K562 (cell line): ENCODE measurements at regions not wholly inside any gene's neighbourhood (a gene's known extent, or its start where the extent isn't known, plus 50 kb on each side); places are given as distances from the start of the nearest gene placed in this dataset.

Experiments used
- ATAC-seq: fragments of 200-7000 bp; cut with Tn5 transposase; 3 replicates; pipeline ENCODE4 v1.9.1; 2020; ENCODE audit warnings: moderate library complexity
- BruUV-seq: library from RNA; stranded (reverse); fragments of 400-500 nt; replicated peaks from 2 replicates; lab custom pipeline; 2021; lab: Mats Ljungman, UMichigan
- CTCF ChIA-PET: fragments of 300-600 bp; formaldehyde crosslinking; extraction: SDS; loops from one replicate; lab custom pipeline; 2021; ENCODE audit warnings: low intra/inter-chr PET ratio; lab: Yijun Ruan, JAX
- POLR2A ChIA-PET: fragments of 300-600, 350-650 bp; sonication (Branson Sonifier 250); formaldehyde crosslinking; extraction: SDS; loops from one replicate; lab custom pipeline; 2021; ENCODE audit warnings: antibody characterized with exemption, inconsistent platforms; lab: Yijun Ruan, JAX
- DNase-seq, 4 experiments: peaks; one replicate each; pipeline versions ENCODE4 v3.0.0 to v3.0.0-alpha.2; 2011 to 2018; ENCODE audit warnings: low spot score in 3 of 4, mixed read lengths in 3 of 4; ENCODE audit errors: extremely low read depth in 1 of 4
- FAIRE-seq: peaks from 2 replicates; lab custom pipeline; 2011; peaks lifted over from hg19 to GRCh38; lab: Jason Lieb, UNC
- H2AFZ ChIP-seq: 2 replicates; pipeline ENCODE4 v1.6.0; 2011; ENCODE audit warnings: low read depth, low read length, control low read depth, inconsistent platforms
- H3K27ac ChIP-seq: fragments of 200-600 bp; 3 replicates; pipeline ENCODE4 v1.8.0; 2011; ENCODE audit warnings: low read depth, mild to moderate bottlenecking, control low read depth, inconsistent platforms, low read length, moderate library complexity, mixed read lengths; ENCODE audit errors: extremely low read depth
- H3K27me3 ChIP-seq, 2 experiments: fragments of 300-600 bp in 1 of 2; 2 replicates in 1 of 2; 3 replicates in 1 of 2; pipeline versions ENCODE4 v1.6.0 to v1.8.0; 2011; ENCODE audit warnings: inconsistent platforms in 2 of 2, low read length in 2 of 2, mild to moderate bottlenecking in 1 of 2, mixed read lengths in 1 of 2, moderate library complexity in 1 of 2; ENCODE audit not compliant: control insufficient read depth in 2 of 2, insufficient read depth in 2 of 2
- H3K36me3 ChIP-seq: fragments of 300-600 bp; 3 replicates; pipeline ENCODE4 v1.8.0; 2011; ENCODE audit warnings: mild to moderate bottlenecking, low read length, inconsistent platforms; ENCODE audit not compliant: control insufficient read depth, insufficient read depth
- H3K4me1 ChIP-seq, 2 experiments: fragments of 200-600 bp in 1 of 2; replicated peaks in 1 of 2; 2 replicates in 1 of 2; 3 replicates in 1 of 2; pipeline versions ENCODE4 v1.5.1 to v1.8.0; 2011; ENCODE audit warnings: inconsistent platforms in 2 of 2, low read length in 2 of 2, mild to moderate bottlenecking in 1 of 2, mixed read lengths in 1 of 2, moderate library complexity in 1 of 2; ENCODE audit not compliant: control insufficient read depth in 2 of 2, insufficient read depth in 2 of 2
- H3K4me2 ChIP-seq: 2 replicates; pipeline ENCODE4 v1.6.1; 2011; ENCODE audit warnings: low read length, control low read depth, inconsistent platforms, mixed read lengths; ENCODE audit not compliant: insufficient read depth
- H3K4me3 ChIP-seq: fragments of 200-600 bp; sonication (generic), shearing (Covaris generic); 2 replicates; pipeline ENCODE4 v1.5.1; 2016; ENCODE audit warnings: control low read depth, inconsistent platforms
- H3K79me2 ChIP-seq: fragments of 200-600 bp; 3 replicates; pipeline ENCODE4 v1.8.0; 2011; ENCODE audit warnings: low read length, inconsistent platforms; ENCODE audit not compliant: control insufficient read depth, insufficient read depth
- H3K9ac ChIP-seq, 2 experiments: 2 replicates each; pipeline versions ENCODE4 v1.6.0 to v1.6.1; 2011; ENCODE audit warnings: low read depth in 2 of 2, low read length in 2 of 2, control low read depth in 1 of 2, inconsistent platforms in 1 of 2, mild to moderate bottlenecking in 1 of 2, mixed read lengths in 1 of 2; ENCODE audit not compliant: insufficient read depth in 1 of 2
- H3K9me1 ChIP-seq: one replicate; pipeline ENCODE4 v1.6.0; 2011; ENCODE audit warnings: inconsistent platforms, mild to moderate bottlenecking, low read length, moderate library complexity; ENCODE audit not compliant: control insufficient read depth, insufficient read depth
- H3K9me3 ChIP-seq: replicated peaks from 2 replicates; pipeline ENCODE4 v1.5.1; 2011; ENCODE audit warnings: low read depth, low read length, inconsistent platforms; ENCODE audit not compliant: control insufficient read depth, insufficient read depth
- H4K20me1 ChIP-seq: replicated peaks from 2 replicates; pipeline ENCODE4 v1.6.1; 2011; ENCODE audit warnings: low read length, inconsistent platforms, mixed read lengths; ENCODE audit not compliant: control insufficient read depth, insufficient read depth
- ESRRA ChIP-seq: fragments of 450-650 bp; IDR thresholded peaks from 2 replicates; pipeline ENCODE4 v1.6.1; 2014; ENCODE audit warnings: low read depth, mild to moderate bottlenecking, moderate library complexity, borderline replicate concordance
- ETV5 ChIP-seq: sonication (generic); formaldehyde crosslinking; IDR thresholded peaks from 2 replicates; pipeline ENCODE4 v1.4.0; 2020; ENCODE audit warnings: low read depth, mild to moderate bottlenecking, missing genetic modification reagents
- FOXK1 ChIP-seq: sonication (generic); formaldehyde crosslinking; IDR thresholded peaks from 2 replicates; pipeline ENCODE4 v1.8.0; 2022; ENCODE audit warnings: missing genetic modification reagents, mild to moderate bottlenecking, borderline replicate concordance
- POLR2G ChIP-seq: fragments of 200-400 bp; formaldehyde crosslinking; IDR thresholded peaks from 2 replicates; pipeline ENCODE4 v1.6.1; 2017; ENCODE audit warnings: low read depth, mild to moderate bottlenecking, antibody characterized with exemption, low read length, moderate library complexity
- RB1 ChIP-seq: fragments of 450-650 bp; IDR thresholded peaks from 2 replicates; pipeline ENCODE4 v1.6.1; 2017; ENCODE audit warnings: low read depth, mild to moderate bottlenecking
- RBM15 ChIP-seq: fragments of 200-400 bp; formaldehyde crosslinking; IDR thresholded peaks from 2 replicates; pipeline ENCODE4 v1.6.1; 2018; ENCODE audit warnings: mild to moderate bottlenecking, low read length, moderate library complexity; ENCODE audit not compliant: insufficient read depth
- RBM39 ChIP-seq: fragments of 200-400 bp; formaldehyde crosslinking; optimal IDR thresholded peaks from 2 replicates; pipeline ENCODE3; 2018; ENCODE audit warnings: low read depth, low read length
- TCF7L2 ChIP-seq: fragments of 150-350 bp; IDR thresholded peaks from 2 replicates; pipeline ENCODE4 v1.6.1; 2016; ENCODE audit warnings: low read depth, mild to moderate bottlenecking, low read length, moderate library complexity
- TSC22D4 ChIP-seq: fragments of 450-650 bp; IDR thresholded peaks from 2 replicates; pipeline ENCODE4 v1.6.1; 2016; ENCODE audit warnings: missing genetic modification characterization, missing biosample characterization, control low read depth
- XRCC5 ChIP-seq: fragments of 200-400 bp; formaldehyde crosslinking; IDR thresholded peaks from 2 replicates; pipeline ENCODE4 v1.6.1; 2017; ENCODE audit warnings: low read depth, mild to moderate bottlenecking, low read length
- ZNF717 ChIP-seq: fragments of 250-450 bp; sonication (Bioruptor Pico); IDR thresholded peaks from 2 replicates; pipeline ENCODE4 v1.5.0; 2021
- ZNF79 ChIP-seq: fragments of 250-450 bp; sonication (Bioruptor Pico); IDR thresholded peaks from 2 replicates; pipeline ENCODE4 v1.4.0; 2020; ENCODE audit warnings: low read depth, mild to moderate bottlenecking, moderate library complexity
- WGBS: fragments of 100-300 bp; shearing (Covaris generic); methylation state at CpG from one replicate; pipeline ENCODE4 v1.1.6; 2016; ENCODE audit warnings: low coverage, mixed read lengths; ENCODE audit not compliant: insufficient coverage; ENCODE audit errors: missing lambda C conversion rate; 5-methylcytosine and 5-hydroxymethylcytosine counted together
- in situ Hi-C: fragments of 300-500 bp; cut with MboI; formaldehyde crosslinking; loops from 4 replicates; pipeline ENCODE4 v1.15.0; 2018; ENCODE audit warnings: inconsistent platforms, mixed read lengths
- intact Hi-C: fragments of 100-400 bp; cut with micrococcal nuclease; formaldehyde crosslinking; loops from 2 replicates; pipeline ENCODE4 v1.14.2; 2022
- TF ChIP-seq, protein P1 (sequence below): fragments of 450-650 bp; conservative IDR thresholded peaks from 2 replicates; pipeline ENCODE4 v1.6.1; 2016; ENCODE audit warnings: missing genetic modification characterization, low read depth, mild to moderate bottlenecking, missing compliant biosample characterization, moderate library complexity
- TF ChIP-seq, protein P2 (sequence below), 2 experiments: fragments of 450-650 bp; IDR thresholded peaks; 2 replicates each; pipeline ENCODE4 v1.6.1; 2016
- TF ChIP-seq, protein P3 (sequence below): fragments of 450-650 bp; formaldehyde crosslinking; IDR thresholded peaks from 2 replicates; pipeline ENCODE4 v1.4.0; 2020; ENCODE audit warnings: mild to moderate bottlenecking, moderate library complexity

DNA sequence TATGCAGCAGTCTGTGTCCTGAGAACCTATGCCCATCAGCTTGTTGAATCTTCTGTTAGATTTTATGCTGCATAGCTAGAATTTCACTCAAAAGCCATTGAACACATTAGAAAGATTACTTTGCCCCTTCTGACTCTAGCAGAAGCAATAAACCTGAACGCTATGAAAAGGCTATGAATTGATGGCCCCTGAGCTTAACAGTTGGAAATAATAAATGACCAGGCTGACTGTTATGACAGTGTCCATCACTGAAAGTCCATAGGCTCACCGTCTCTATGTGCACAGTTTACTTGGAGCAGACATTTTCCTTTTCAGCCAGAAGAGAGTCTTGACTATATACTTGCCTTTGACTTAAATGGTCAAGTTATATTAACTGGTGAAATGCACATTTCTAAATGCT is 1618.8 kb upstream of the ACVR2A start:
- Histone ChIP-seq H4K20me1 (no peaks in the 10 kb centered on the region), H3K9me1 (no peaks in the 10 kb centered on the region), H3K27ac (no peak overlapping the region), H3K4me1 (no peaks in the 10 kb centered on the region), H3K4me2 (no peak overlapping the region), H2AFZ (no peak overlapping the region), H3K4me3 (no peak overlapping the region), H3K36me3 (no peaks in the 10 kb centered on the region), H3K79me2 (no peaks in the 10 kb centered on the region), H3K9ac (no peak overlapping the region), H3K27me3 (no peaks in the 10 kb centered on the region), H3K9me3 (no peaks in the 10 kb centered on the region)
- TF ChIP-seq ESRRA (no peak), XRCC5 (no peak), ZNF79 (CRISPR knock-in tag) (no peak), ETV5 (CRISPR knock-in tag) (no peak), RB1 (no peak), POLR2G (no peak), TSC22D4 (tag) (no peak), RBM15 (no peak), FOXK1 (CRISPR knock-in tag) (no peak), ZNF717 (CRISPR knock-in tag) (no peak), RBM39 (no peak), TCF7L2 (no peak)
- TF ChIP-seq, protein P1, sequence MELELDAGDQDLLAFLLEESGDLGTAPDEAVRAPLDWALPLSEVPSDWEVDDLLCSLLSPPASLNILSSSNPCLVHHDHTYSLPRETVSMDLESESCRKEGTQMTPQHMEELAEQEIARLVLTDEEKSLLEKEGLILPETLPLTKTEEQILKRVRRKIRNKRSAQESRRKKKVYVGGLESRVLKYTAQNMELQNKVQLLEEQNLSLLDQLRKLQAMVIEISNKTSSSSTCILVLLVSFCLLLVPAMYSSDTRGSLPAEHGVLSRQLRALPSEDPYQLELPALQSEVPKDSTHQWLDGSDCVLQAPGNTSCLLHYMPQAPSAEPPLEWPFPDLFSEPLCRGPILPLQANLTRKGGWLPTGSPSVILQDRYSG (tag) = no peak
- TF ChIP-seq, protein P2, sequence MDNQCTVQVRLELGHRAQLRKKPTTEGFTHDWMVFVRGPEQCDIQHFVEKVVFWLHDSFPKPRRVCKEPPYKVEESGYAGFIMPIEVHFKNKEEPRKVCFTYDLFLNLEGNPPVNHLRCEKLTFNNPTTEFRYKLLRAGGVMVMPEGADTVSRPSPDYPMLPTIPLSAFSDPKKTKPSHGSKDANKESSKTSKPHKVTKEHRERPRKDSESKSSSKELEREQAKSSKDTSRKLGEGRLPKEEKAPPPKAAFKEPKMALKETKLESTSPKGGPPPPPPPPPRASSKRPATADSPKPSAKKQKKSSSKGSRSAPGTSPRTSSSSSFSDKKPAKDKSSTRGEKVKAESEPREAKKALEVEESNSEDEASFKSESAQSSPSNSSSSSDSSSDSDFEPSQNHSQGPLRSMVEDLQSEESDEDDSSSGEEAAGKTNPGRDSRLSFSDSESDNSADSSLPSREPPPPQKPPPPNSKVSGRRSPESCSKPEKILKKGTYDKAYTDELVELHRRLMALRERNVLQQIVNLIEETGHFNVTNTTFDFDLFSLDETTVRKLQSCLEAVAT (IDR thresholded peaks at IDR 0.05) = no peak
- TF ChIP-seq, protein P3, sequence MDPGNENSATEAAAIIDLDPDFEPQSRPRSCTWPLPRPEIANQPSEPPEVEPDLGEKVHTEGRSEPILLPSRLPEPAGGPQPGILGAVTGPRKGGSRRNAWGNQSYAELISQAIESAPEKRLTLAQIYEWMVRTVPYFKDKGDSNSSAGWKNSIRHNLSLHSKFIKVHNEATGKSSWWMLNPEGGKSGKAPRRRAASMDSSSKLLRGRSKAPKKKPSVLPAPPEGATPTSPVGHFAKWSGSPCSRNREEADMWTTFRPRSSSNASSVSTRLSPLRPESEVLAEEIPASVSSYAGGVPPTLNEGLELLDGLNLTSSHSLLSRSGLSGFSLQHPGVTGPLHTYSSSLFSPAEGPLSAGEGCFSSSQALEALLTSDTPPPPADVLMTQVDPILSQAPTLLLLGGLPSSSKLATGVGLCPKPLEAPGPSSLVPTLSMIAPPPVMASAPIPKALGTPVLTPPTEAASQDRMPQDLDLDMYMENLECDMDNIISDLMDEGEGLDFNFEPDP (CRISPR knock-in tag) = no peak
- DNase-seq (no peak), FAIRE-seq (no peak), ATAC-seq (no peak)
- intact Hi-C loops (no loop called here), in situ Hi-C loops (no loop called here)
- 5% methylated on average over 2 of the region's 2 CpGs for WGBS
- ChIA-PET POLR2A (no interaction called here), CTCF (no interaction called here)
- BruUV-seq = no TSS peak
